ENCODE measurements at regions not wholly inside any gene's neighbourhood (a gene's known extent, or its start where the extent isn't known, plus 50 kb on each side); places are given as distances from the start of the nearest gene placed in this dataset.
"Not testable (repeated sequence)": the region's sequence is repeated elsewhere in the genome, so short reads cannot be mapped to it uniquely, and the experiment has no call there.

DNA sequence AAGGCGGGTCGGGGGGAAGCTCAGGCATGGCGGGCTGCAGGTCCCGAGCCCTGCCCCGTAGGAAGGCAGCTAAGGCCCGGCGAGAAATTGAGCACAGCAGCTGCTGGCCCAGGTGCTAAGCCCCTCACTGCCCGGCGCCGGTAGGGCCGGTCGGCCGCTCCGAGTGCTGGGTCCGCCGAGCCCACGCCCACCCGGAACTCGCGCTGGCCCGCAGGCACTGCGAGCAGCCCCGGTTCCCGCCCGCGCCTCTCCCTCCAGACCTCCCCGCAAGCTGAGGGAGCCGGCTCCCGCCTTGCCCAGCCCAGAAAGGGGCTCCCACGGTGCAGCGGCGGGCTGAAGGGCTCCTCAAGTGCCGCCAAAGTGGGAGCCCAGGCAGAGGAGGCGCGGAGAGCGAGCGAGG, 209.9 kb downstream of the TRIB2 start:
- TF ChIP-seq, protein P1, sequence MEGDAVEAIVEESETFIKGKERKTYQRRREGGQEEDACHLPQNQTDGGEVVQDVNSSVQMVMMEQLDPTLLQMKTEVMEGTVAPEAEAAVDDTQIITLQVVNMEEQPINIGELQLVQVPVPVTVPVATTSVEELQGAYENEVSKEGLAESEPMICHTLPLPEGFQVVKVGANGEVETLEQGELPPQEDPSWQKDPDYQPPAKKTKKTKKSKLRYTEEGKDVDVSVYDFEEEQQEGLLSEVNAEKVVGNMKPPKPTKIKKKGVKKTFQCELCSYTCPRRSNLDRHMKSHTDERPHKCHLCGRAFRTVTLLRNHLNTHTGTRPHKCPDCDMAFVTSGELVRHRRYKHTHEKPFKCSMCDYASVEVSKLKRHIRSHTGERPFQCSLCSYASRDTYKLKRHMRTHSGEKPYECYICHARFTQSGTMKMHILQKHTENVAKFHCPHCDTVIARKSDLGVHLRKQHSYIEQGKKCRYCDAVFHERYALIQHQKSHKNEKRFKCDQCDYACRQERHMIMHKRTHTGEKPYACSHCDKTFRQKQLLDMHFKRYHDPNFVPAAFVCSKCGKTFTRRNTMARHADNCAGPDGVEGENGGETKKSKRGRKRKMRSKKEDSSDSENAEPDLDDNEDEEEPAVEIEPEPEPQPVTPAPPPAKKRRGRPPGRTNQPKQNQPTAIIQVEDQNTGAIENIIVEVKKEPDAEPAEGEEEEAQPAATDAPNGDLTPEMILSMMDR (conservative IDR thresholded peaks at IDR 0.05 in 1 of 2, IDR thresholded peaks at IDR 0.05 in 1 of 2; ENCODE audit: low read depth in 1 of 2, low read length in 2 of 2) = not testable (repeated sequence)
- not testable (repeated sequence) for TF ChIP-seq EZH2 (IDR thresholded peaks at IDR 0.05; ENCODE audit: low read length, missing control alignments)
